Renal pelvis (tissue), 1 donor: ENCODE measurements at regions not wholly inside any gene's neighbourhood (a gene's known extent, or its start where the extent isn't known, plus 50 kb on each side); places are given as distances from the start of the nearest gene placed in this dataset.

ENCODE experiments used
- DNase-seq: peaks from one replicate; pipeline ENCODE4 v3.0.0-alpha.2; 2013

DNA sequence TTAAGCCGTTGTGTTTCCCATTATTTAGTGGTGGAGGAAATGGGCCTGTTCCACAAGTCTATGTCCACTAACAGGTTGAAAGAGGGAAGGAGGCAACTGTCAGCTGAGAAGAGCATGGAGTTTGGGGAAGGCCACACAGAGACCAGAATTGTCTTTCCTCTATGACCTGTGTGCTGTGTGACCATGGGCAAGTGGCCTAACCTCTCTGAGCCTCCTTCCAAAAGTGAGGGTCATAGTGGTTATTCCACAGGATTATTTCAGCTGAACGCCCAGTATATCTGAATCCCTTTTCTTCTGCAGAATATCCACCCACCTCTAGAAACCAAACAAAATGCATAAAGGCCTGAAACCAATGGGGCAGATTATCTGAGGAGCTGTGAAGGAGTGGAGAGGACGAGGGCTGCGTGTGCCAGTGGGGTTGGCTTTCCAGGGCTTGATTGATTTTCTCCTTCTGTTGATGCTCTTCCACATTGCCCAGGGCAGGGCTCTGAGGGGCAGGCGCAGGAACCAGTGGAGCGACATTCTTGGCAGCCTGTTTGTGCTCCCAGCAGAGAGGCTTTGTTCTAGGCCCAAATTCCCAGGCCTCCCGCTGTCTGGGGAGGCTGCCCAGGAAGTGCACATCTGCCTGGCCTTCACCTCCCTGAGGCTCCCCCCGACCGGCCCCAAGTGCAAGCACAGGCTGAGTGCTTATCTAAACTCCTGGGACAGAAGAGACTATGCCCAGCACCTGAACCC is 452.7 kb downstream of the BCL11B start:
- DNase-seq: no peak

DNA sequence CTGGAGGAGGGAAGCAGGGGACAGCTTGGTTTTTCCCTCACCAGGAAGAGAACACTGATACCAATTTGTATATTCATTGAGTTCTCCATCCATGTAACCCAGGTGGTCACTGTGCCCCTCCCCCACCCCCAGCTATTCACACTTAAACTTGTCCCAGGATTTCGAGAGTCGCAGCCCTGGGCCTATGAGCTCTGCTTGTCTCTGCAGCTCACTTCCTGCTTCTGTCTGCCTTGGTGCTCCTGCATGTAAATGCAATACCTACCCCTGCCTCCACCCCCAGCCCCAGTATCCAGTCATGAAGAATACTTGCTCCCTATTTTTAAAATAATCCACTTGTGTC is 452.2 kb downstream of the BCL11B start:
- DNase-seq: no peak

DNA sequence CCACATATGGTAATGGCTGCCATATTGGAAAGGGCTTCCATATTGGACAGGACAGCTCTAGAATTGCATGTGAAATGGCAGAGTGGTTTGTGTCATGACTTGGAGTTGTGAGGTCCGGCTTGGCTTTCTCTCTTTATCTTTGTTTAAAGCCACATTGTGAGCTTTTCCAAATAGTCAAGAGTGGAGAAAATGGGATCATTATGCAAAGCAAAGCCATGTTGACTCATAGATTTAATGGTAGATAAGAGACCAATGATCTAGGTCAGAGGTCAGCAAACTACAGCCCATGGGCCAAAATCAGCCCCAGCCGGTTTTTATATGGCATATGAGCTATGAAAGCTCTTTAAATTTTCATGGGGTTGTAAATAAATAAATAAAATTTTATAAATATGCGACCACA is 449.1 kb downstream of the BCL11B start:
- no peak for DNase-seq

DNA sequence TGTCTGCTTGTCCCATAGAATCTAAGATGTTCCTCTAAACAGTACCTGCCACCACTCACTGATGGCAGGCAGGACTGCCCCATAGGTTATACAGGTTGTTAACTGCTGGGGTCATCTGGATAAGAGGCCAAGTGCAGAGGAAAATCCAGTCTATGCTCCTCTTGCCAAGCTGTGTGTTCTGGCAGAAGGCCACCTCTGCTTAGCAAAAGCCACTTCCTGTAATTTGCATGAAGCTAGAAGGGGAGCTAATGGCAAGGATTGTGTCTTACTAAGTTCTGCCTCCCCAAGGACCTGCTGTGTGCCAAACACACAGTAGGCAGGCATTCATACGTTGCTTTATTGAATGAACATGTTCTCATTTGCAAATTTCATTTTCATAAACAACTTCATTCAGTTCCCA is 445.4 kb downstream of the BCL11B start:
- DNase-seq: no peak

DNA sequence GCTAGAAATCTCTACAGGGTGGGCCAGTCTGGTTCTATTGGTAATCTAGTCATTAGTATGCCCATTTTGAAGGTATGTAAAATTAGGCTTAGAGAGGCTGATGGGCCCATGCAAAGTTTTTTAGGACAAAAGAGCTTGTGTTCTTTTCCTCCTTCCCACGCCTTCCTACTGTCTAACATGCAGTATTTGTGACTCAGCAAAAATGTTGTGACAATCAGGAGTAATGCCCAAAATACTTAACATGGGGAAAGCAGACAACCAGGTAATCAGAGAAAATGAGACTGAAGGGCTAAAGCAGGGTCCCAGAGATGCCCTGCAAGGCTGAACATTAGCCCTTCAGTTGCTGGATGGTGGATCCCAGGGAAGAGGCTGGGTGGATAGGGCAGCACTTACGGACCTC is 437.9 kb downstream of the BCL11B start:
- DNase-seq: no peak

DNA sequence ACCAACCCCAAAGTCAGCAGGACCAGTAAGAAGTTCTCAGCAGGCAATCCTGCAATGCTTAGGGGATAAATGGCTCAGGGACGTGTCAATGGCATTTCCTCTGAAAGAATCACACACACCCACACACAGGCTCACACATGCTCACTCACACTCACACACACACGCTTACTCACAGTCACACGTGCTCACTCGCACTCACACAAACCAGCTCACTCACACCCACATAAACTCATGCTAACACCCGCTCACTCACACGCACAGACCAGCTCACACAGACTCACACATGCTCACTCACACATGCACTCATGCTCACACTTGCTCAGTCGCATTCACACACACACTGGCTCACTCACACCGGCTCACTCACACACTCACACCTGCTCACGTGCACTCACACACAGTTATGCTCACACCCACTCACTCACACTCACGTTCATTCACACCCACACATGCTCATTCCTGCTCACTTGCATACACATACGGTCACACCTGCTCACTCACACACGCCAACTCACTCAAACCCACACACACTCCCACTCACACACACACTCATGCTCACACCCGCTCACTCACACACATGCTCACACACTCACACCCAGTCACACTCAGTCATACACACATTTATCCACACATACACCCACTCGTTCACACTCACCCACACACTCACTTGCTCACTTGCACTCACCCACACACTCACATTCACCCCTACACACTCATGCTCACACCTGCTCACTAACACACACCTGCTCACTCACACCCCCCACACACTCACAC is 436.8 kb downstream of the BCL11B start:
- no peak for DNase-seq

DNA sequence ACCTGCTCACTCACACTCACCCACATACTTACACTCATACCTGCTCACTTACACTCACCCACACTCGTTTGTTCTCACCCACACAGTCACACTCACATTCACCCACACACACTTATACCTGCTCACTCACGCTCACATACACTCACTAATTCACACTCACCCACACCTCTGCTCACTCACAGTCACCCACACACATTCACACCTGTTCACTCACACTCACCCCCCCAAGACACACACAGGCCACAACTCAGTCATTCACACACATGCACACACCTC is 436.2 kb downstream of the BCL11B start:
- no peak for DNase-seq

DNA sequence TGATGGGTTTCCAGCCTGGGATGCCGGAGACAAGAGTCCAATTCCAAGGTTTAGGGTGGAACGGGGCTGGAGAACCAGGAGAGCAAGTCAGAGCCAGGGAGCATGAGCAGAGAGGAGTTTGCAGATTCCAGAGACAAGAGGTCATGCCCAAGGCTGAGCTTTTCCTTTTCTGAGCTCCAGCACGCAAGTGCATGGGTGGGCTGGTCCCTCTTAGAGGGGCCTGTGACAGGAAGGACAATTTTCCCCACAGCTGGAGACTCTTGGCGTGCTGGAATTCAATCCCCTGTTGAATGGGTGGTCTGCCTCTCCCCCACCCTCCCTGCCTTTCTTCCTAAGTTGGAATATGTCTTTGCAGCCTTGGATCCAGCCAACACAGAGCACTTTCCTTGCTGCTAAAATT is 431.9 kb downstream of the BCL11B start:
- DNase-seq: no peak

DNA sequence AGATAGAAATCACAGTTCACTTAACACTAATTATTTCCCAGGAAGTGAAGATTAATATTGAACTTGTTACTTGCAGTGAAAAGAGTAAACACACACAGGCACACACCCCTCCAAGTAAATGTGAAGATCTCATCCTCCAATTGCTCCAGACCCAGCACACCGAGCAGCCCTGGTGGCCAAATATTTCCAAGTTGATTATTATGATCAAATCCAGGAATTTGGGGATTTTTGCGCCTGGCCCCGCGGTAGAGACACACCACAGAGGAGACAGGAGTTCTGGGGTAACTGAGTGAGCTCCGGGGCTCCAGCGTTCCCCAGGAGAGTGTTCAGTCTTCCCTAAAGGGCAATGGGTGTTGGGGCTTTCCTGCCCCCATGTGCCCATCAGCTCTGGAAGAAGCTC is 431.5 kb downstream of the BCL11B start:
- no peak for DNase-seq

DNA sequence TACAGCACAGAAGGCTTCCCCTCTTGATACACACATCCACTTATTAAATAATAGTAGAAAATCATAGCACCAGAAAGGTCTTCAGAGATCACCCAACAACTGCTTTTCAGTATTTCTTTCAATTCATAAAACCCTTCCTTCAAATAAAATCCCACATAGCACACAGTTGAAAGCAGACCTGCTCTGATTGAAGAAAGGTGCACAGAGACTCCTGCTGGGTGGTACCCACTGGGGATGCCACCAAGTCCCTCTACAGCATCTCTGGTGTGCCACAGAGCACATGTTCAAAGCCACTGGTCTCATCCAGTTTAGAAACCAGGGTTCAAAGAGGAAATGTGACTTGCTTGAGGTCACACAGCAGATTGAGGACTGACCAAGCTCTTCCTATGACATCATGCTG is 427.5 kb downstream of the BCL11B start:
- no peak for DNase-seq

DNA sequence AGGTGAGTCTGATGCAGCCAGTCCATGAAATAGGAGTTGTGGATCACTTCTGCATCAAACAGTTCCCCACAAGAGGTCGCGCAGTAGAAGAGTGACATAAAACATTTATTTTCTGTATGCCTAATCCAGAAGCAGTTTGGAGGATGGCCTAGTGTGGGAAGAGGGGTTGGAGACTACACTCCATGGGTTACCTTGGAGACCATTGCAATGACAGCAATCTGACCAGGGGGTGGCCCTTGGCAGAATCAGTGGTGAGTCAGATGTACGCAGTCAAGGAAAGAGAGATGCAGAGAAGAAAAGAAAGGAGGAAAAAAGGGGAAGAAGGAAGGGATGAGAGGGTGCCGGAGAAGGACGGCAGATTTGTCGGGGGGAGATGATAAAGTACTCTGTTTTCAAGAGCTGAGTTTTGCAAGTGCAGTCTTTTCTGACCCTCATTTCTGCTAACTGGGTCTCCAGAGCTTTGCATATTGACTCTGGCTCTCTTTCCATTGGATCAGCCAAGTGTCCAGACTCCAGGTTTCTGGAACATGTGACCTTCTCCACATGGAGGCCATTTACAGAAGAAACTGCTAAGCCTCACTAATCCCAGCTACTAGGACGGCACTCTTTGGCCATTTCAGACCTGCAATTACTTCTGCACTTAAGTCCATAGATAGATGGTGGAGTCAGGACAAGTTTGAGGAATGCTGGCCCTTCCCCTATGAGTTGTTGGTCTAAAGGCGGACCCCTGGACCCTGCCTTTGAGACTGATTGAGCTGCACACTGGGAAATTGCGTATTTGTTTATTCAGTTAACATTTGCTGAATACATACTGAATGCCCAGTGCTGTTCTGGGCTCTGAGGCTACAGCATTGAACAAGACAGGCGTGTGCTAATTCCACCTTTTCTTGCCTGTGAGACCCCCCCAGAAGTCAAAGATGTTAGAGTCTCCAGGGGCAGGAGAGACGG is 424.2 kb downstream of the BCL11B start:
- DNase-seq: no peak

DNA sequence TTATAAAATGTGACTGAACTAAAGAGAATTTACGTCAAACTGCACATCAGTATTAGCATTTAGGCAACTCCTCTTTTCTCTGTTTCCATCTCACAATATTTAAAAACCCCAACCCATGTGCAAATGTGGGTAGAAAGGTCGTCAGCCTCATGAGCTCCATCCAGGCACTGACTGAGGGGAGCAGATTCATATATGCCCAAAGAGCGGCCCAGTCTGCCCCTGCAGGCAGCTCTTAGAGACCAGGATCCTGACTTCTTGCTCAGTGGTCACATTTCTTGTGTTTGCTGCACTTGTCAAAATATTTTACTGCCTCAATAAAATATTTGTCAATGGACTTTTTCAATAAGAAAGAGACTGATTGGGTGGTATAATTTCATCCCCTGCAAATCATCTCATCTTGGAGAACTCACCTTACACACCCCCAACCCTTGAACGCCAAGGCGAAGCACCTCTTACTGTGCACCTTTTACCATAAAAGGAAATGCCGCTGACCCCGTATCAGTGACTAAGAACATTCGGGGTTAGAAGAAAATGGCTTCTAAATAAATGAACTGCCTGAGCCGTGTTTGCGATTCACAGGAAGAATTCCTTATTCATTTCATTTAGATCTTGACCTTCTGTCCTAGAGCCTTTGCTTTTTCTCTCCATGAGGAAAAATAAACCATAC is 418.8 kb downstream of the BCL11B start:
- no peak for DNase-seq

DNA sequence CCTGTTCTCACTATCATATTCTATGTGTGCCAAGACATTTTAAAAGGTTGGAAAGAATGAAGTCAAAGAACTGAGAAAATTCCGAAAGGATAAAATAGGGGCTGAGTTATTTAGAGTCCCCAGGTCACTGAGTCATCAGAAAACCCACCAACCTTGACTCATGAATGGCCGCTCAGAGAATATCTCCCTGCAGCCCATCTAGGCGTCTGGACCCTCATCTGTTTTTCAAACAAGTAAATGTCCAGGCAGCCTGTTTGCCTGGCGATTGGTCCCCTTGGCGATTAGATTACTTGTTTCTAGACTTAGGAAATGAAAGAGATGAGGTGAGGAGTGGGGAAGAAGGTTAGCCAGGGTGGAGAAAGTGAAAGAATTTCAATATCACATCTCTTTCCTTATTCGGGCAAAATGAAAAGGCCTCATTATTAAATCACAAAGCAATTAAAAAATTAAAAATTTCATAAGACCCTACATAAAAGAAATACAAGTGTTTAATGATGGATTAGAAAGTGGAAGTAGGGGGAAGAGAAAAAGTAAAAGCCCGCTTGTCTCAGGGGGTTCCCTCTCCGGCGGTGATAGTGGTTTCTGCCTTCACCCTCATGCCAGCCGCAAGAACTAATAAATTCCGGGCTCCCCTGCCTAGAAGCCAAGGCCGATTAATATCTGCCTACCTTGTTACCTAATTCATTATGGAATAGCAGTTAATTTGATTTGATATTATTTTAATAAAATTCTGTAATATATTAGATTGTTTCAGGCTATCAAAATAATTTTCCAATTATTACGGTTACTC is 415.9 kb downstream of the BCL11B start:
- DNase-seq: no peak

DNA sequence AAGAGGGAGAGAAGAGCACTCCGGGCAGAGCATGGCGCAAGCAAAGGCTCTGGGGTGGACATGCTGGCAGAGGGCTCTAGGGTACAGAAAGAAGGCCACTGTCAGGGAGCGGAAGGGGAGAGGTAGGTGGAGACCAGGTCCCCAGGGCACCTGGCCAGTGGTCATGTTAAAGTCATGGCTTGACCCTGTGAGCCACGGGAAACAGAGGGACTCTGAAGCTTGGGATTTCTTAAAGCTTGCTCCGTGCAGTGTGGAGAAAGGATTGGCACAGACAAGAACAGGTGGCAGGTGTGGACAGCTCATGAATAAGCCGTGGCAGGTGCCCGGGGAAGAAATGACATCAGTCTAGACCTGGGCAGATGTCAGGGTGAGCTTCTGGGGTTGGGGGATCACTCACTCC is 413.8 kb downstream of the BCL11B start:
- DNase-seq: no peak

DNA sequence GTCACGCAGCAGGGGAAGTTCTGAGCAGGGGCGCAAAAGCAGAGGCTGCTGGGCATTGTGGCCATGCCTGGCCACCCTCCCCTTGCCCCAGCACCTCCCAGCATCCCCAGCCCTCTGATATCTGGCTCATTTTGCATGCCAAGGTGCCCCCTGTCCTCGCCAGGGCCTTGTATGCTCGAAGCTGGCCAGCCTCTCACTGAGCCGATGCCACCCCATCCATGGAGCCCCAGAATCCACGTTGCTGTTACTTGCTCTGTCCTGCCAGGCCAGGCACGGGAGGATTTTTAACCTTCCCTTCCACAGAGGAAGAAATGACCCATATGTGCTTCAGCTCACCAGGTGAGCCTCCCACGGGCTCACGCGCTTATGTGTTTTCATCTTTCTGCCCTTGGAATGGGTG is 413.4 kb downstream of the BCL11B start:
- no peak for DNase-seq

DNA sequence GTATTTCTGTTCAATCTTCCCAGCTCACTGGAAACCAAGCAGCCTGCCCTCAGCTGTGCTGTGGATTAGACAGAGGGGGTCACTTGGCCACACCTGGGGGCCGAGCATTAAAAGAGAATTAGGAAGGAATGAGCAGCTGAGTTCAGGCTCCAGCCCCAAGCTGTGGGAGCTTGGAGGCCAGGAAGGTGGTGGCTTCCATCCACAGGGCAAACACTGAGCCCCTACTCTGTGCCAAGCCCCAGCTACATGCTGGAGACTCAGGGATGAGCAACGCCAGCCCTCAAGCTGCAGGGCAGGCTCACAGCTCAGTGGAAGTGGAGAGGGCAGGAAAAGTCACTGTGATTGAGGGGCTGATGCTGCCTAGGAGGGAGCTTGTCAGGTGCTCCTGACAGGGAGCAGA is 412.7 kb downstream of the BCL11B start:
- no peak for DNase-seq

DNA sequence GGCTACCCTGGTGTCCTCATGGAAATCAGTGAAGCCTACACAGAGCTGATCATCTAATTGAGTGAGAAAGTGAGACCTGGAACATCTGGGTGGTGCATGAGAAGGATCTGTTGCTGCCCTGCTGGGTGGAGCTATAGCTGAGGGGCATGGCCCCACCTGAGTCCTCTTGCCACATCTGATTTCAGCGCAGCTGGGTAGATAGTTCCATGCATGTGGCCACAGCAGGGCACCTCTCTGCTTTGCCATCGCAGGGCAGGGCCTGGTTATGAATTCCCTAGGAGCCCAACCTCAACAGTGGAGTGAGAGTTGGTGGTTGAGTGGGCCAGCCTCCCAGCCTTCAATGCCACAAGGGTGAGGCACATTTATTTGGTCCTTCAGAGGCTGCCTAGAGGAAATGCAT is 407.8 kb downstream of the BCL11B start:
- no peak for DNase-seq

DNA sequence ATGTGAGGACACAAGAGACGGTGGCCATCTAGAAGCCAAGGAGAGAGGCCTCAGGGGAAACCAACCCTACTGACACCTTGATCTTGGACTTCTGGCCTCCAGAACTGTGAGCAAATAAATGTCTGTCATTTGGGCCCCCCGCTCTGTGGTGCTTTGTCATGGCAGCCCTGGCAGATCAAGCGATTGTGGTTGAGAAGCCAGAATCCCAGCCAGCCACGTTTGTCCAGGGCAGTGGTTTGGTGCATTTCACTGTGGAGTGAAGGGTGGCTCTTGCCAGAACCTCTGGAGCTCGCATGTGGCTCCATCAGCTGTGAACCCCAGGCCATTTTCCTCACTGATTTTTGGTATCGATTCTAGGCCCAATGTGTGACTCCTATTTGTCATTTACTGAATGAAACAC is 404.9 kb downstream of the BCL11B start:
- no peak for DNase-seq

DNA sequence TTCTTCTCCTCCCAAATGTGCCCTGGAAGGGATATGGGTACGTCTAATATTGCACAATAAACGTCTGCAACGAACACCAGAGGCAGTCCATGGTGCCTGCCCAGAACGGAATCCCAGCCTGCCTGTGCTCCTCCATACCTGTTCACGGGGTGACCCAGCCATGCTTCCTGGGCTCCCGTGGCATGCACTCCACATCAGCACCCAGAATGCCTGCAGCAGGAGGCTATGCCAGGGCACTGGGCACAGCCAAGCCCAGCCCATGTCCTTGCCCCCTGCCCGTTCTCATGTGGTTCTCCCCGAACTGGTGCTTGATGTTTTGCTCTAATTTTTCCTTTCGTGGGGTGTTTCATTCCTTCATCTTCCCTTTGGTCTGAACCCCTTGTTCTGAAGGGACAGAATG is 404.3 kb downstream of the BCL11B start:
- no peak for DNase-seq

DNA sequence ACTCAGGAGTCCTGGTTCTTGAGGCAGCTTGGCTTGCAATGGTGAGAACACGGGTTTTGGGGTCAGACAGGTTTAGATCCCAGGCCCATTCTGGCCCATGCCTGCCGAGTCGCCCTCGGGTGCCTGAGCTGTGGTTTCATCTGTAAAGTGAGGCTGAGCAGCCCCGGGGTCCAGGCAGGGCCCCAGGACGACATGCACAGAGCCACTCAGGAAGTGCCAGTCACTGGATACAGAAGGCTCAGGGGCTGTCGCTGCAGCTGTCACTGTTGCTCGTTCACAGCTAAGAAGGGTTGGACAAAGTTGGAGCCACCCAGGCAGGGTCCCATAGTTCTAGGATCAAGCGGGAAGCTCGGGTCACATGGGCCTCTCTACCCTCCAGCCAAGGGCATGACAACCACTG is 403.1 kb downstream of the BCL11B start:
- DNase-seq: no peak

DNA sequence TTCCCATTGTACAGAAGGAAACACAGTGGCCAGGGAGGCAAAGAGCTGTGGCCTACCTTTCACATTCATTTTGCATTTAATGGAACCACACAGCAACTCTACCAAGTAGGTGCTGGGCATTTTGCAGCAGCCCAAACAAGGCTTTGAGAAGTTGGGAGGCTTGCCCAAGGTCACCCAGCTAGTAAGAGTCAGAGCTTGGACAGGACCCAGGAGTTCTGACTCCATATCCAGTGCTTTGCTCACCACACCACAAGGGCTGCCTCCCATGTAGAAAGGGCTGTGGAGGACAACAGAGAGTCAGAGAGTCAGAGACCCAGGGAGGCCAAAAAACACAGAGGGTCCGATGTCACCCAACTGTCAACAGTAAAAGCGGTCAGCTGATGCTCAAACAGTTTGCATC is 400.2 kb downstream of the BCL11B start:
- DNase-seq: no peak

DNA sequence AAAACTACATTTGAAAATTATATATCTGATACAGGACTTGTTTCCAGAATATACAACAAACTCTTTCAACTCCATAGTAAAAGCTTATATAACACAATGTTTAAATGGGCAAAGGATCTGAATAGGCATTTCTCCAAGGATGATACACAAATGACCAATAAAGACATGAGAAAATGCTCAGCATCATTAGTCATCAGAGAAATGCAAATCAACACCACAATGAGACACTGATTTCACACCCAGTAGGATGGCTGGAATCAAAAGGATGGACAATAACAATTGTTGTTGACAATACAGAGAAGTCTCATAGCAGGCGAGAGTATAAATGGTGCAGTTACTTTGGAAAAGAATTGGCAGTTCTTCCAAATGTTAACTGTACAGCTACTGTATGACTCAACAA is 394.9 kb downstream of the BCL11B start:
- no peak for DNase-seq
